Fibroblast of lung (primary cell): ENCODE measurements at regions not wholly inside any gene's neighbourhood (a gene's known extent, or its start where the extent isn't known, plus 50 kb on each side); places are given as distances from the start of the nearest gene placed in this dataset.

ENCODE experiments used
- DNase-seq, 2 donors: peaks; one replicate each; pipeline versions ENCODE4 v3.0.0 to v3.0.0-alpha.2; 2010; ENCODE audit warnings: low read depth in 2 of 2
- H2AFZ ChIP-seq: 2 replicates; pipeline ENCODE4 v1.5.1; 2012; ENCODE audit warnings: low read length, control low read depth, inconsistent platforms
- H3K27ac ChIP-seq: 2 replicates; pipeline ENCODE4 v1.5.1; 2011; ENCODE audit warnings: low read length, control low read depth; ENCODE audit not compliant: insufficient read depth
- H3K27me3 ChIP-seq: 2 replicates; pipeline ENCODE4 v1.5.1; 2011; ENCODE audit warnings: mild to moderate bottlenecking, low read length; ENCODE audit not compliant: control insufficient read depth, insufficient read depth
- H3K36me3 ChIP-seq: 2 replicates; pipeline ENCODE4 v1.5.1; 2011; ENCODE audit warnings: low read length; ENCODE audit not compliant: control insufficient read depth, insufficient read depth
- H3K4me1 ChIP-seq: 2 replicates; pipeline ENCODE4 v1.5.1; 2011; ENCODE audit warnings: low read length; ENCODE audit not compliant: control insufficient read depth, insufficient read depth; ENCODE audit errors: extremely low read depth
- H3K4me2 ChIP-seq: 2 replicates; pipeline ENCODE4 v1.5.1; 2011; ENCODE audit warnings: low read length, control low read depth; ENCODE audit not compliant: insufficient read depth; ENCODE audit errors: extremely low read depth
- H3K4me3 ChIP-seq, 4 experiments: fragments of 200-600 bp in 1 of 4; sonication (generic) in 1 of 4; replicated peaks in 1 of 4; 2 replicates each; pipeline ENCODE4 v1.5.1; 2011 to 2016; ENCODE audit warnings: low read length in 4 of 4, low read depth in 3 of 4, mild to moderate bottlenecking in 3 of 4, control low read depth in 2 of 4, inconsistent platforms in 1 of 4, mixed read lengths in 1 of 4; ENCODE audit not compliant: insufficient read depth in 1 of 4; ENCODE audit errors: control extremely low read depth in 1 of 4
- H3K79me2 ChIP-seq: 2 replicates; pipeline ENCODE4 v1.5.1; 2012; ENCODE audit warnings: mild to moderate bottlenecking, low read length, inconsistent platforms; ENCODE audit not compliant: control insufficient read depth, insufficient read depth
- H3K9ac ChIP-seq: 2 replicates; pipeline ENCODE4 v1.5.1; 2011; ENCODE audit warnings: mild to moderate bottlenecking, low read length, control low read depth; ENCODE audit not compliant: insufficient read depth
- H3K9me3 ChIP-seq: 2 replicates; pipeline ENCODE4 v1.5.1; 2012; ENCODE audit warnings: low read depth, low read length; ENCODE audit not compliant: control insufficient read depth, insufficient read depth
- H4K20me1 ChIP-seq: 2 replicates; pipeline ENCODE4 v1.5.1; 2011; ENCODE audit warnings: low read length; ENCODE audit not compliant: control insufficient read depth, insufficient read depth; ENCODE audit errors: extremely low read depth
- EZH2 ChIP-seq: IDR thresholded peaks from 2 replicates; pipeline ENCODE4 v1.5.1; 2012; ENCODE audit warnings: low read length, control low read depth, mild to moderate bottlenecking; ENCODE audit errors: missing control alignments
- TF ChIP-seq, protein P1 (sequence below), 2 donors: IDR thresholded peaks in 1 of 2; conservative IDR thresholded peaks in 1 of 2; 1 replicate in 1 of 2; 2 replicates in 1 of 2; pipeline ENCODE4 v1.5.1; 2011 to 2012; ENCODE audit warnings: low read length in 2 of 2, control low read depth in 1 of 2, inconsistent platforms in 1 of 2, low read depth in 1 of 2, mild to moderate bottlenecking in 1 of 2

DNA sequence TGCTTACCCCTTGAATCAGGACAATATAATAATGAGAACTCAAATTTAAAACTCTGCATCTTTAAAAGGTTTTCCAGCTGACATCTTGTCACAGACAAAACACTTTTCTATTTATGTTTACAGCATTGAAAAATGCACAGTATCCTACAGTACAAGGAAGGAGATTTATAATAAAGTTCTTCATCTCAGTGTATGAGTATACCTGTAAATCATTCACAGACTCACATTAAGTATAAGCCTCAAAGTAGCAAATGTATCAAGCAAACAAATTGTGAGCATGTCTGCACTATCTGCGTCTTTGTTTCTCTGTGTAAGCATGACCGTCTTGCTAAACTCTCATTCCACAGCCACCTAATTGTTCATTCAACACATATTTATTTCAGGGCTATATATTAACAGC, 52.8 kb downstream of the PPP1R2C start:
- no peaks in the 10 kb centered on the region for H3K4me1 ChIP-seq
- no peak for DNase-seq
- TF ChIP-seq EZH2, result no peak
- TF ChIP-seq, protein P1, sequence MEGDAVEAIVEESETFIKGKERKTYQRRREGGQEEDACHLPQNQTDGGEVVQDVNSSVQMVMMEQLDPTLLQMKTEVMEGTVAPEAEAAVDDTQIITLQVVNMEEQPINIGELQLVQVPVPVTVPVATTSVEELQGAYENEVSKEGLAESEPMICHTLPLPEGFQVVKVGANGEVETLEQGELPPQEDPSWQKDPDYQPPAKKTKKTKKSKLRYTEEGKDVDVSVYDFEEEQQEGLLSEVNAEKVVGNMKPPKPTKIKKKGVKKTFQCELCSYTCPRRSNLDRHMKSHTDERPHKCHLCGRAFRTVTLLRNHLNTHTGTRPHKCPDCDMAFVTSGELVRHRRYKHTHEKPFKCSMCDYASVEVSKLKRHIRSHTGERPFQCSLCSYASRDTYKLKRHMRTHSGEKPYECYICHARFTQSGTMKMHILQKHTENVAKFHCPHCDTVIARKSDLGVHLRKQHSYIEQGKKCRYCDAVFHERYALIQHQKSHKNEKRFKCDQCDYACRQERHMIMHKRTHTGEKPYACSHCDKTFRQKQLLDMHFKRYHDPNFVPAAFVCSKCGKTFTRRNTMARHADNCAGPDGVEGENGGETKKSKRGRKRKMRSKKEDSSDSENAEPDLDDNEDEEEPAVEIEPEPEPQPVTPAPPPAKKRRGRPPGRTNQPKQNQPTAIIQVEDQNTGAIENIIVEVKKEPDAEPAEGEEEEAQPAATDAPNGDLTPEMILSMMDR (conservative IDR thresholded peaks at IDR 0.05 in 1 of 2, IDR thresholded peaks at IDR 0.05 in 1 of 2; ENCODE audit: low read depth in 1 of 2, low read length in 2 of 2), result no peak
- H3K9ac ChIP-seq, result no peak overlapping the region
- no peak overlapping the region for H3K27ac ChIP-seq
- H3K4me2 ChIP-seq, result no peak overlapping the region
- no peaks in the 10 kb centered on the region for H4K20me1 ChIP-seq
- no peaks in the 10 kb centered on the region for H3K9me3 ChIP-seq
- no peak overlapping the region for H3K4me3 ChIP-seq
- H2AFZ ChIP-seq, result no peak overlapping the region
- H3K27me3 ChIP-seq, result no peaks in the 10 kb centered on the region
- H3K36me3 ChIP-seq, result no peaks in the 10 kb centered on the region
- H3K79me2 ChIP-seq, result no peaks in the 10 kb centered on the region

DNA sequence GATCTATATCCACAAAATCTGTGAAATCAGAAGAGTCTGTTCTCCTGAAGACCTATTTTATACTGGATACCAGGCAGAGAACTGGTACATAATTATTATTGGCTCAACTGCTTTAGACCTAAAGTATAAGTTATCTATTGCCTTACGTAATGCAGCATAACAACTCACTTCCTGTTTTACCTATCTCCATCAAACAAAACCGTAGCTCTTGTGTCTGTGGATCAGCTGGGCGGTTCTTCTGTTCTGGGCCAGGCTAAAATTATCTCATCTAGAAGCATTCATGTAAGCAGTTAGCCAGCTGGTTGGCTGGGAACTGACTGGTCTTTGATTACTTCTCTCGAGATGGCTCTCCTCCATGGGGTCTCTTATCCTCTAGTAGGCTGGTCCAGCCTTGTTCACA, 57.8 kb downstream of the PPP1R2C start:
- H3K27ac ChIP-seq, result no peak overlapping the region
- TF ChIP-seq EZH2, result no peak
- TF ChIP-seq, protein P1 (conservative IDR thresholded peaks at IDR 0.05 in 1 of 2, IDR thresholded peaks at IDR 0.05 in 1 of 2; ENCODE audit: low read depth in 1 of 2, low read length in 2 of 2), result no peak
- no peak overlapping the region for H2AFZ ChIP-seq

DNA sequence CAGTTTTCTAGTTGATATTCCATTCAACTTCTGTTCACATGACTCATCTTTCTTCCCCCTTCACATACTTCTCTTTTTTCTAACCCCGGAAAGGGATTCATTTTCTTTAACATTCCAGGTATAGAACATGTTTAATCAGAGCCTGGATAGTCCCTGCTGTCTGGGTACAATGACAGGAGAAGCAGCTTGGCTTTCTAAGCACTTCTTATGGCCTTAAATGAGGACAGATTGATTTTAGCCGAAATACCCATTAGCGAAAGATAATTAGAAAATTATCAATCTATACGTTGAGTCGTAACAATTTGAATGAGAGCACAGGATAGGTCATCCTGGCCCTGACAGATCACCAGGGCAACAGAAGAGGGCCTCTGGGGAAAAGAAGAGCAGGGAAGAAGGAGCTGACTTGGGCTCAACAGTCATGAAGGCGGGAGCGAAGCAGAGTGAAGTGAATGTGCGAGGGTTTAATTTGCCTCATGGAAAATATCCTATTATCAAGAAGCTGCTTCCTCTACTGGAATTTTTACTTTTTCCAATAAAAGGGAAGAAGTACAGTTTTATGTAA, 62.2 kb downstream of the PPP1R2C start:
- no peak overlapping the region for H3K9ac ChIP-seq
- TF ChIP-seq, protein P1 (conservative IDR thresholded peaks at IDR 0.05 in 1 of 2, IDR thresholded peaks at IDR 0.05 in 1 of 2; ENCODE audit: low read depth in 1 of 2, low read length in 2 of 2), result no peak
- TF ChIP-seq EZH2, result no peak
- H3K79me2 ChIP-seq, result no peaks in the 10 kb centered on the region
- no peak overlapping the region for H3K4me3 ChIP-seq
- no peaks in the 10 kb centered on the region for H3K36me3 ChIP-seq
- no peaks in the 10 kb centered on the region for H3K9me3 ChIP-seq
- H3K27me3 ChIP-seq, result no peaks in the 10 kb centered on the region
- H4K20me1 ChIP-seq, result no peaks in the 10 kb centered on the region
- no peak overlapping the region for H3K4me2 ChIP-seq
- no peak overlapping the region for H3K27ac ChIP-seq
- no peak overlapping the region for H2AFZ ChIP-seq
- no peaks in the 10 kb centered on the region for H3K4me1 ChIP-seq
- no peak for DNase-seq

More for the DNA sequence above, 57.8 kb downstream of the PPP1R2C start:
- no peaks in the 10 kb centered on the region for H3K27me3 ChIP-seq
- H3K9ac ChIP-seq, result no peak overlapping the region
- H4K20me1 ChIP-seq, result no peaks in the 10 kb centered on the region
- no peaks in the 10 kb centered on the region for H3K36me3 ChIP-seq
- no peak overlapping the region for H3K4me2 ChIP-seq
- no peak overlapping the region for H3K4me3 ChIP-seq
- H3K9me3 ChIP-seq, result no peaks in the 10 kb centered on the region
- H3K79me2 ChIP-seq, result no peaks in the 10 kb centered on the region
- no peak for DNase-seq
- no peaks in the 10 kb centered on the region for H3K4me1 ChIP-seq
